Retinal pigment epithelial cell (primary cell): ENCODE measurements at regions not wholly inside any gene's neighbourhood (a gene's known extent, or its start where the extent isn't known, plus 50 kb on each side); places are given as distances from the start of the nearest gene placed in this dataset.
"Not testable (repeated sequence)": the region's sequence is repeated elsewhere in the genome, so short reads cannot be mapped to it uniquely, and the experiment has no call there.

Source experiments
- DNase-seq: peaks from one replicate; pipeline ENCODE4 v3.0.0-alpha.2; 2010; ENCODE audit warnings: low read depth
- H3K4me3 ChIP-seq: 2 replicates; pipeline ENCODE4 v1.5.1; 2011; ENCODE audit warnings: mild to moderate bottlenecking, low read length, control low read depth, moderate library complexity
- TF ChIP-seq, protein P1 (sequence below): conservative IDR thresholded peaks from 2 replicates; pipeline ENCODE4 v1.5.1; 2011; ENCODE audit warnings: low read depth, low read length, control low read depth, inconsistent platforms

DNA sequence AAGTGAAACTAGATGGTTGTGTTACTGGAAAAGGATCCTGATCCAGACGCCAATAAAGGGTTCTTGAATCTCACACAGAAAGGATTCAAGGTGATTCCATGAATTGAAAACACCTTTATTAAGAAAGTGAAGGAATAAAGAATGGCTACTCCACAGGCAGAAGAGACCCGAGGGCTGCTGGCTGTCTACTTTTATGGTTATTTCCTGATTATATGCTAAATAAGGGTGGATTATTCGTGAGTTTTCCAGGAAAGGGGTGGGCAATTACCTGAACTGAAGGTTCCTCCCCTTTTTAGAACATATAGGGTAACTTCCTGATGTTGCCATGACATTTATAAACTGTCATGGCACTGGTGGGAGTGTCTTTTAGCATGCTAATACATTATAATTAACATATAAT lies 50.9 kb upstream of the WARS2 start:
- no peak overlapping the region for H3K4me3 ChIP-seq
- DNase-seq, result no peak
- TF ChIP-seq, protein P1, sequence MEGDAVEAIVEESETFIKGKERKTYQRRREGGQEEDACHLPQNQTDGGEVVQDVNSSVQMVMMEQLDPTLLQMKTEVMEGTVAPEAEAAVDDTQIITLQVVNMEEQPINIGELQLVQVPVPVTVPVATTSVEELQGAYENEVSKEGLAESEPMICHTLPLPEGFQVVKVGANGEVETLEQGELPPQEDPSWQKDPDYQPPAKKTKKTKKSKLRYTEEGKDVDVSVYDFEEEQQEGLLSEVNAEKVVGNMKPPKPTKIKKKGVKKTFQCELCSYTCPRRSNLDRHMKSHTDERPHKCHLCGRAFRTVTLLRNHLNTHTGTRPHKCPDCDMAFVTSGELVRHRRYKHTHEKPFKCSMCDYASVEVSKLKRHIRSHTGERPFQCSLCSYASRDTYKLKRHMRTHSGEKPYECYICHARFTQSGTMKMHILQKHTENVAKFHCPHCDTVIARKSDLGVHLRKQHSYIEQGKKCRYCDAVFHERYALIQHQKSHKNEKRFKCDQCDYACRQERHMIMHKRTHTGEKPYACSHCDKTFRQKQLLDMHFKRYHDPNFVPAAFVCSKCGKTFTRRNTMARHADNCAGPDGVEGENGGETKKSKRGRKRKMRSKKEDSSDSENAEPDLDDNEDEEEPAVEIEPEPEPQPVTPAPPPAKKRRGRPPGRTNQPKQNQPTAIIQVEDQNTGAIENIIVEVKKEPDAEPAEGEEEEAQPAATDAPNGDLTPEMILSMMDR, result no peak

DNA sequence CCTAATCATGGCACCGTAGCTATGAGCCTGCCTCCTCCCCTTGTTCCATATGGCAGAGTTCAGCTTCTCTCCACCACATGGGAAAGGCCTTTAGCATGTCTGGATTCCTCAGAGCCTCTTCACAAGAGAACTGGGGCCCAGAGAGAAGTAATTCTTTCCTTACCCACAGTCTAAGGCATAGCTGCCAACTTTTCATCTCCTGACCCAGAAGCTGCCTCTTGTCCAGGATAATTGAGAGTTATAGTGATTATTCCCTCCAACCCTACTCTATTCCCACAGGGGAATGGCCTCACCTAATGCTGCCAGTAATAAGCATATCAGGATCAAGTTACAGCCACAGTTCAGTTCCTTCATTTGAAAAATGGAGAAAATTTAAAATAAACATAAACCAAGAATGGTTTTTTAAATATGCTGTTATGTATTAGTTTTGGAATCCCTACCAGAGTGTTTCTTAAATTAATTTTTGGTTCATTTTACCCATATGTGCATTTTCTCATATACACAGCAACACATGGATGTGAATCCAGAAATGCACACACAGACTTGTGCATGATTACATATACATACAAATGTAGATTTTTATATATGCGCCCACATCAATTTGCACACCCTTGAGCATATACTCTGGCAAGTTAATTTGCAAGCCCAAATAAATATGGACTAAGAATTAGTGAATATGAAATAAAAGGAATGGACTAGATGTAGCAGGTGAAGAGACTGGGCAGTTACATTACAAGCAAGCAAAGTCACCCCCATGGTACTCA lies 63.9 kb upstream of the WARS2 start:
- no peak for DNase-seq
- TF ChIP-seq, protein P1, result no peak
- H3K4me3 ChIP-seq, result no peak overlapping the region

DNA sequence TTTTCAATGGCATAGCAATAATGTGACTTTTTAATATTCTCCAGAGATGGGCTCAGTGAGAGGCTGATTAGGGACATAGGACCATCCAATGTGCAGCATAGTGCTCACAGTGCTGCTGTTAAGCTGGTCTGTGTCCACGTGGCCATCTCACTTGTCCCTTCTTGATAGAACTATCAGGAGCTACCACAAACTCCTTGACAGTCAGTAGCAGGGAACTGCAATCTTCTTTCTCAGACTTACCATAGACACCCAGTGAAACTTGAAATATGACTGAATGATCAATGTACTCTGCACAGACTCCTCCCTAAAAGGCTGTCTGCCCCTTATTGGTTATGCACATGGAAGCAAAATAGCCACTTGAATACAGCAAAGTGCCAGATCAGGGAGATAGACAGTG lies 64.5 kb upstream of the WARS2 start:
- TF ChIP-seq, protein P1, result no peak
- H3K4me3 ChIP-seq, result no peak overlapping the region
- DNase-seq, result no peak

DNA sequence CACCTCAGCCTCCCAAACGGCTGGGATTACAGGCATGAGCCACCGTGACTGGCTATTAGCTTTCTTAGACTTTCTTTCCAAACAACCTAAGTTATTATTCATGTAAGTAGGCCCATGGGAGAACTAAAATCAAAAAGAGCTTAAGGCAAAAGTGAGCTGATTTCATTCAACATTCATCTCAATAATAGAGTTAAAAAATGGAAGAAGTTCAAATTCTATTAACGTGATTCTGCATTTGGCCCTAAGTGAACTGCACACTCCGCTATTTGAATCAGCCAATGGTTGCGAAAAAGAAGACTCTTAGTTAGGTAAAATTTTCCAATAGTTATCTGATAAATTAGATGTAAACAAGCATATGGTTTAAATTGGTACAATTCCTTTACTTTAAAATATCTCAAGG lies 68.6 kb upstream of the WARS2 start:
- DNase-seq, result no peak
- TF ChIP-seq, protein P1, result no peak
- no peak overlapping the region for H3K4me3 ChIP-seq

DNA sequence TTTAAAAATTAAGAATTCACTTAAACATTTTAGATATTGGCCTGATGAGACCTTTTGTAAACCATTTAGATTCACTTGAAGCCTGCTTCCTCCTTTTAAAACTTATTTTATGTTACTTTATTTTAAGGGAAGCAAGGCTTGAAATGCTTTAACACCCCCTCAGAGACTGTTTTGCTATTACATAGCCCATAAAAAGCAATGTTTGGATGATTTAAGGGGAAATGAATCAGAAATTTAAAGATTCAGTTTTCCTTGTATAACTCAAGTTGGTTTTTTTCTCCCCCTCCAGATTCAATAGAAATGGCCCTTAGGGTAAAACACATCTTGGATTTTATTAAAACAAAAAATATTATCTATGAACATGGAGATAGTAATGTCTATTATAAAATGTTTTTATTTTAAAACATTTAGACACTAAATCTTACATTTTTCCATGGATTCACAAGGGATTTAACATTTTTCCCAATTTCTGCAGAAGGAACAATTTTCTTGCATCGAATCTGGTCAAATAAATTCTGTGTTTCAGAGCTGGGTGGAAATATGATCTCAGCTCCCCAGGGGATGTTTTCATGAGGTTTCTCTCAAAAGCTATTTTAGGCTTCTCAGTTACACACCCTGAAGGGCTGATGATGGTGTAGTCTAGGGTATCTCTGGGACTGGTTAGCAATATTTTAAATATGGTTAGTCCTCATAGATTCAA lies 69.3 kb upstream of the WARS2 start:
- no peak overlapping the region for H3K4me3 ChIP-seq
- TF ChIP-seq, protein P1, result no peak
- no peak for DNase-seq

DNA sequence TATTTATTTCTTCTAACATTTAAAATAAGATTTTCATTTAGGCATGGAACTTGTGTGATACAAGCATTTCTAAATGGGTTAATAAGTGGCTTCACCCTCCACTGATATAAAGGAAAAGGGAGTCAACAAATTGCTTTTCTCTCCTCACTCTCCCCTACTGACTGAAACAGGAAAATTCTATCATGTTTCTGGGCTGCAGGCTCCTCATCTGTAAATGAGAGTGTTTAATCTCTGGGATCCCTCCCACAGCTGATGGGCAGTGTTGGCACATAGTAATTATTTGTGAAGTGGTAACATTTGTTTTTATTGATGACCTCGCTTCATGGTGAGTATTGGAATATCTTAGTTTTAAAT lies 69.8 kb upstream of the WARS2 start:
- H3K4me3 ChIP-seq, result no peak overlapping the region
- TF ChIP-seq, protein P1, result no peak
- DNase-seq, result no peak

DNA sequence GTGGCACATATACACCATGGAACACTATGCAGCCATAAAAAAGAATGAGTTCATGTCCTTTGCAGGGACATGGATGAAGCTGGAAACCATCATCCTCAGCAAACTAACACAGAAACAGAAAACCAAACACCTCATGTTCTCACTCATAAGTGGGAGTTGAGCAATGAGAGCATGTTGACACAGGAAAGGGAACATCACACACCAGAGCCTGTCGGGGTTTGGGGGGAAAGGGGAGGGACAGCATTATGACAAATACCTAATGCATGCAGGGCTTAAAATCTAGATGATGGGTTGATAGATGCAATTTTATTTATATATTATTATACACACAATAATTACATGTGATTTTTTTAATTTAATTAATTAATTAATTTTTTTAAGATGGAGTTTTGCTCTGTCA lies 72.8 kb upstream of the WARS2 start:
- not testable (repeated sequence) for DNase-seq, H3K4me3 ChIP-seq

DNA sequence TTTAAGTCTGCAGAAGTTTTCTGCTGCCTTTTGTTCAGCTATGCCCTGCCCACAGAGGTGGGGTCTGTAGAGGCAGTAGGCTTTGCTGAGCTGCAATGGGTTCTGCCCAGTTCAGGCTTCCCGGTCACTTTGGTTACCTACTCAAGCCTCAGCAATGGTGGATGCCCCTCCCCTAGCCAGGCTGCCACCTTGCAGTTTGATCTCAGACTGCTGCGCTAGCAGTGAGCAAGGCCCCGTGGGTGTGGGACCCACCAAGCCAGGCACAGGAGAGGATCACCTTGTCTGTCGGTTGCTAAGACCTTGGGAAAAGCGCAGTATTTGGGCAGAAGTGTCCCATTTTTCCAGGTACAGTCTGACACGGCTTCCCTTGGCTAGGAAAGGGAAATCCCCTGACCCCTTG lies 74.5 kb upstream of the WARS2 start:
- DNase-seq, H3K4me3 ChIP-seq: not testable (repeated sequence)
